ENCODE measurements at regions not wholly inside any gene's neighbourhood (a gene's known extent, or its start where the extent isn't known, plus 50 kb on each side); places are given as distances from the start of the nearest gene placed in this dataset.

- TF ChIP-seq TAF1 (IDR thresholded peaks at IDR 0.05; ENCODE audit: borderline replicate concordance, low read depth, low read length) (no peak), POLR2AphosphoS5 (IDR thresholded peaks at IDR 0.05; ENCODE audit: low read depth, low read length) (no peak)
Measured at GRCh38 chr14:54291491-54292191, 105.2 kb upstream of the CDKN3 start.

Measured in GM12892 (cell line).